Panc1 (cell line): ENCODE measurements at regions not wholly inside any gene's neighbourhood (a gene's known extent, or its start where the extent isn't known, plus 50 kb on each side); places are given as distances from the start of the nearest gene placed in this dataset.

ENCODE experiments used
- CTCF ChIP-seq: fragments of 450-650 bp; IDR thresholded peaks from 2 replicates; pipeline ENCODE4 v1.5.1; 2017; ENCODE audit warnings: mild to moderate bottlenecking
- SIN3A ChIP-seq: IDR thresholded peaks from 2 replicates; pipeline ENCODE4 v1.6.1; 2012; ENCODE audit warnings: low read depth, mild to moderate bottlenecking, low read length, moderate library complexity, borderline replicate concordance; ENCODE audit not compliant: insufficient read depth

- TF ChIP-seq CTCF (no peak), SIN3A (no peak)
These were observed 58.3 kb downstream of the RIN2 start for GRCh38 chr20:19816386-19816785.
